Osteocyte (in vitro differentiated cells): ENCODE measurements at regions not wholly inside any gene's neighbourhood (a gene's known extent, or its start where the extent isn't known, plus 50 kb on each side); places are given as distances from the start of the nearest gene placed in this dataset.
A peak's percentile ranks its signal among the peaks of the same experiment; 100 is the strongest.

Experiments used
- DNase-seq: peaks from one replicate; pipeline ENCODE4 v3.0.0; 2021; ENCODE audit warnings: mixed read lengths; ENCODE audit not compliant: unreplicated experiment; ENCODE audit errors: extremely low spot score
- H3K27ac Mint-ChIP-seq: one replicate; pipeline ENCODE4 v1.8.0; 2021; ENCODE audit warnings: mild to moderate bottlenecking, mixed read lengths; ENCODE audit not compliant: unreplicated experiment
- H3K27me3 Mint-ChIP-seq: one replicate; pipeline ENCODE4 v1.8.0; 2021; ENCODE audit warnings: mixed read lengths; ENCODE audit not compliant: unreplicated experiment
- H3K36me3 Mint-ChIP-seq: one replicate; pipeline ENCODE4 v1.8.0; 2021; ENCODE audit warnings: mixed read lengths; ENCODE audit not compliant: unreplicated experiment
- H3K4me1 Mint-ChIP-seq: one replicate; pipeline ENCODE4 v1.8.0; 2021; ENCODE audit warnings: mixed read lengths; ENCODE audit not compliant: unreplicated experiment
- H3K4me3 Mint-ChIP-seq: one replicate; pipeline ENCODE4 v1.8.0; 2021; ENCODE audit warnings: mild to moderate bottlenecking, moderate library complexity, mixed read lengths; ENCODE audit not compliant: unreplicated experiment
- H3K9me3 Mint-ChIP-seq: one replicate; pipeline ENCODE4 v1.8.0; 2021; ENCODE audit warnings: mixed read lengths; ENCODE audit not compliant: unreplicated experiment
- CTCF ChIP-seq: fragments of 200-600 bp; sonication (generic); IDR thresholded peaks from 2 replicates; pipeline ENCODE4 v1.5.0; 2021; ENCODE audit warnings: antibody characterized with exemption, mild to moderate bottlenecking, moderate library complexity

GRCh38 chr9:129291041-129291501 lies 113.0 kb upstream of the IER5L start:
- TF ChIP-seq CTCF: no peak
- Mint-ChIP-seq H3K27me3 (no peaks in the 10 kb centered on the region), H3K27ac (no peak overlapping the region), H3K36me3 (peaks cover 2% of the 10 kb centered on the region), H3K9me3 (peaks cover 10% of the 10 kb centered on the region), H3K4me3 (no peak overlapping the region), H3K4me1 (peaks cover 4% of the 10 kb centered on the region)
- DNase-seq: peak; percentile 78

GRCh38 chr9:129290606-129291005 lies 112.5 kb upstream of the IER5L start:
- Mint-ChIP-seq H3K4me1 (peaks cover 4% of the 10 kb centered on the region), H3K4me3 (no peak overlapping the region), H3K36me3 (peaks cover 1% of the 10 kb centered on the region), H3K9me3 (peaks cover 6% of the 10 kb centered on the region), H3K27ac (no peak overlapping the region), H3K27me3 (no peaks in the 10 kb centered on the region)
- no peak for TF ChIP-seq CTCF
- no peak for DNase-seq

- Mint-ChIP-seq H3K27me3 (no peaks in the 10 kb centered on the region), H3K36me3 (no peaks in the 10 kb centered on the region), H3K27ac (no peak overlapping the region), H3K4me3 (no peak overlapping the region), H3K4me1 (peaks cover 4% of the 10 kb centered on the region), H3K9me3 (peaks cover 3% of the 10 kb centered on the region)
- no peak for TF ChIP-seq CTCF
- peak; percentile 46 for DNase-seq
These were observed 111.8 kb upstream of the IER5L start for GRCh38 chr9:129289883-129290282.

GRCh38 chr9:129289131-129289731 lies 111.2 kb upstream of the IER5L start:
- no peak for TF ChIP-seq CTCF
- peak; percentile 72 for DNase-seq
- Mint-ChIP-seq H3K36me3 (no peaks in the 10 kb centered on the region), H3K27me3 (no peaks in the 10 kb centered on the region), H3K4me1 (peaks cover 4% of the 10 kb centered on the region), H3K9me3 (no peaks in the 10 kb centered on the region), H3K4me3 (no peak overlapping the region), H3K27ac (no peak overlapping the region)

GRCh38 chr9:129287619-129288305 lies 109.7 kb upstream of the IER5L start:
- H3K9me3 Mint-ChIP-seq: no peaks in the 10 kb centered on the region
- H3K4me3 Mint-ChIP-seq: no peak overlapping the region
- no peak for TF ChIP-seq CTCF
- no peak overlapping the region for H3K27ac Mint-ChIP-seq
- H3K4me1 Mint-ChIP-seq: peaks cover 4% of the 10 kb centered on the region
- no peaks in the 10 kb centered on the region for H3K27me3 Mint-ChIP-seq
- DNase-seq: peak; percentile 81
- H3K36me3 Mint-ChIP-seq: no peaks in the 10 kb centered on the region
